BE2C (cell line): ENCODE measurements at regions not wholly inside any gene's neighbourhood (a gene's known extent, or its start where the extent isn't known, plus 50 kb on each side); places are given as distances from the start of the nearest gene placed in this dataset.

Experiments used
- DNase-seq: peaks from one replicate; pipeline ENCODE4 v3.0.0-alpha.2; 2020
- H3K27me3 ChIP-seq: fragments of 250-450 bp; sonication (Bioruptor Pico); 2 replicates; pipeline ENCODE4 v1.5.1; 2020; ENCODE audit warnings: mild to moderate bottlenecking
- H3K36me3 ChIP-seq: fragments of 250-450 bp; sonication (Bioruptor Pico); 2 replicates; pipeline ENCODE4 v1.5.1; 2020; ENCODE audit warnings: mild to moderate bottlenecking
- H3K4me1 ChIP-seq: fragments of 250-450 bp; sonication (Bioruptor Pico); 2 replicates; pipeline ENCODE4 v1.5.1; 2020
- H3K4me3 ChIP-seq: 2 replicates; pipeline ENCODE4 v1.5.1; 2011; ENCODE audit warnings: low read depth, low read length
- H3K9me3 ChIP-seq: fragments of 250-450 bp; sonication (Bioruptor Pico); 2 replicates; pipeline ENCODE4 v1.5.1; 2020
- CTCF ChIP-seq: IDR thresholded peaks from 2 replicates; pipeline ENCODE4 v1.5.1; 2012; ENCODE audit warnings: mild to moderate bottlenecking, low read depth, low read length

DNA sequence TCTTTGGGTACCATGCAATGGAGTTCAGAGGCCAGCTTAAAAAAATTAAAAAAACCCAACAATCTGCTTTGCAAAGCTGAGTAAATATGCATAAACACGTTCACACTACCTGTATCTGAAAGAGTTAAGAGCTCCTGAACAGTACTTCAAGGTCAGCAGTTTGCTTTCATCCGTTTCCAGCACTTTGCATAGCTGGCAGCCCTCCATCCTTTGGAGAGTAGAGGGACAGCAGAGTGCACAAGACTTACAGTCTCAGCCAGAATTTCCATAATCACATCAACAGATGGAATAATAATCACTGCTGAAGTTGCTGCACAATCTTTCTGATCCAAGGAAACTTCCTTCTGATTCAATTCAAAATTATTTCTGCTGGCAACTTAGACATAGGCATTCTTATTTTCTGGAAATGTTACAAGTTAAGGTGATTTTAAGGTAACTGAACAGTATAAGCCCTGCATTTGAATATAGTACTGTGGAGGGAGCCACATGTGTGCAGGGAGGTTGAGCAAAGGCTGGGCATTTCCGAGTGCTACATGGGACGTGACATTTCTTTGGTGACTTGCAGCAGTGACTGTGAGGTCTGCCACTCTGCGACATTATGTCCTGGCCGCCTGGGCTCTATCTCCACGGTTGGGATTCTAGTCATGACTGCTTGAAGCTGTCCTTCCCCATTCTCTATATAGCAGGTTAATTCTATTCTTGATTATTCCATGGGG is 73.5 kb upstream of the EMCN start:
- TF ChIP-seq CTCF, result no peak
- Histone ChIP-seq H3K27me3 (no peaks in the 10 kb centered on the region), H3K4me1 (no peaks in the 10 kb centered on the region), H3K36me3 (no peaks in the 10 kb centered on the region), H3K4me3 (no peak overlapping the region), H3K9me3 (no peaks in the 10 kb centered on the region)
- no peak for DNase-seq

- Histone ChIP-seq H3K4me3 (no peak overlapping the region), H3K36me3 (no peaks in the 10 kb centered on the region), H3K27me3 (no peaks in the 10 kb centered on the region), H3K9me3 (no peaks in the 10 kb centered on the region), H3K4me1 (no peaks in the 10 kb centered on the region)
- DNase-seq, result no peak
- TF ChIP-seq CTCF, result no peak
Observed at GRCh38 chr4:100590325-100590724, 72.5 kb upstream of the EMCN start.

DNA sequence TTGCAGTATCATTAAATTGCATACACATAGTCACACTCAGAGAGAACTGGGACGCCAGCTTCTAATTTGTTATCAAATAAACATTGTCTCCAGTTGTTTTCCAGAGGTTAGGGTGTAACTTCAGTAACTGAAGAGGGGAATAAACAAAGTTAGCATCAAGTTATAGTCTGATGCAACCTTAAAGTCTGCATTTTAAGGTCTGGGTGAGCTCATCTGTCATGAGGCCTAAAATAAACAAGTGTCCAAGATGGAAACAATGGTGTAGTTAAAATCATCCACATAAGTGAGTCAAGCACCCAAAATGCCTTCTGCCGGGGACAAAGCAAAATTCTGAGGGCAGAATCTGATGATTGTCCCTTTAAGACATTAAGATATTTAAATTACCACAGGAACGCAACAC is 70.3 kb upstream of the EMCN start:
- Histone ChIP-seq H3K27me3 (no peaks in the 10 kb centered on the region), H3K4me1 (no peaks in the 10 kb centered on the region), H3K9me3 (no peaks in the 10 kb centered on the region), H3K4me3 (no peak overlapping the region), H3K36me3 (no peaks in the 10 kb centered on the region)
- DNase-seq, result no peak
- TF ChIP-seq CTCF, result no peak

GRCh38 chr4:100582146-100582545 is 64.3 kb upstream of the EMCN start:
- DNase-seq, result no peak

DNA sequence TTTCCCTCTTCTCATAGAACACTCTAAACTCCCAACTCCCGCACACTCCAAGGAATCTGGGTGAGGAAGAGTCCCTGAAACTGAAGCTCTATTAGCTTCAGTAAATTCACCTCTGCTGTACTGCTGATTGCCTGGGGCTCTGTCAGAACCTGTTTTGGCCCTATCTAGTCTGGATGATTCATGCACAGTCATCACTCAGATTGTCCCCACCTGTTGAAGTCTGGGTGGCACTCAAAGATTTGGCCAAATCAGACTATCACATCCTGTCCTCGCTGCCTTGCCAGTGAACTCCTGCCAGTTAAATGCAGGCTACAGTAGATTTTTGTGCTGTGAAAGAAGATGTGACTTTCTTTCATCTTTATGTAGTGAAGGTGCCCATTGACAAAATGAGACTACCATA is 63.5 kb upstream of the EMCN start:
- no peaks in the 10 kb centered on the region; the same call in 1 of the 2 replicates for H3K4me1 ChIP-seq
- H3K9me3 ChIP-seq, result no peaks in the 10 kb centered on the region
- H3K36me3 ChIP-seq, result no peaks in the 10 kb centered on the region
- TF ChIP-seq CTCF, result no peak
- DNase-seq, result peak; percentile 35
- no peak overlapping the region for H3K4me3 ChIP-seq
- no peaks in the 10 kb centered on the region for H3K27me3 ChIP-seq

More at GRCh38 chr4:100582146-100582545, 64.3 kb upstream of the EMCN start:
- H3K36me3 ChIP-seq, result no peaks in the 10 kb centered on the region
- H3K4me1 ChIP-seq, result no peaks in the 10 kb centered on the region; the same call in 1 of the 2 replicates
- no peaks in the 10 kb centered on the region for H3K9me3 ChIP-seq
- H3K4me3 ChIP-seq, result no peak overlapping the region
- H3K27me3 ChIP-seq, result no peaks in the 10 kb centered on the region
- no peak for TF ChIP-seq CTCF

GRCh38 chr4:100576570-100576969 is 58.7 kb upstream of the EMCN start:
- DNase-seq, result no peak
- Histone ChIP-seq H3K9me3 (no peaks in the 10 kb centered on the region), H3K4me3 (no peak overlapping the region), H3K36me3 (no peaks in the 10 kb centered on the region), H3K4me1 (no peaks in the 10 kb centered on the region; the same call in 1 of the 2 replicates), H3K27me3 (no peaks in the 10 kb centered on the region)
- TF ChIP-seq CTCF, result peak; percentile 38
